Stimulated activated CD4-positive, alpha-beta T cell treated with anti-CD3 and anti-CD28 coated beads, Interleukin-12 subunit alpha, Interleukin-12 subunit beta, amount 100 ng/mL, for 24 hours (primary cell): ENCODE measurements at regions not wholly inside any gene's neighbourhood (a gene's known extent, or its start where the extent isn't known, plus 50 kb on each side); places are given as distances from the start of the nearest gene placed in this dataset.
"Not testable (repeated sequence)": the region's sequence is repeated elsewhere in the genome, so short reads cannot be mapped to it uniquely, and the experiment has no call there.

Experiments used
- DNase-seq, 2 experiments: peaks; one replicate each; pipeline ENCODE4 v3.0.0-alpha.2; 2020; ENCODE audit warnings: low read depth in 2 of 2

- not testable (repeated sequence) for DNase-seq
Measured at GRCh38 chr21:27893619-27894018, 926.7 kb upstream of the ADAMTS5 start.

GRCh38 chr21:27891495-27891894 is 924.6 kb upstream of the ADAMTS5 start:
- not testable (repeated sequence) for DNase-seq

DNA sequence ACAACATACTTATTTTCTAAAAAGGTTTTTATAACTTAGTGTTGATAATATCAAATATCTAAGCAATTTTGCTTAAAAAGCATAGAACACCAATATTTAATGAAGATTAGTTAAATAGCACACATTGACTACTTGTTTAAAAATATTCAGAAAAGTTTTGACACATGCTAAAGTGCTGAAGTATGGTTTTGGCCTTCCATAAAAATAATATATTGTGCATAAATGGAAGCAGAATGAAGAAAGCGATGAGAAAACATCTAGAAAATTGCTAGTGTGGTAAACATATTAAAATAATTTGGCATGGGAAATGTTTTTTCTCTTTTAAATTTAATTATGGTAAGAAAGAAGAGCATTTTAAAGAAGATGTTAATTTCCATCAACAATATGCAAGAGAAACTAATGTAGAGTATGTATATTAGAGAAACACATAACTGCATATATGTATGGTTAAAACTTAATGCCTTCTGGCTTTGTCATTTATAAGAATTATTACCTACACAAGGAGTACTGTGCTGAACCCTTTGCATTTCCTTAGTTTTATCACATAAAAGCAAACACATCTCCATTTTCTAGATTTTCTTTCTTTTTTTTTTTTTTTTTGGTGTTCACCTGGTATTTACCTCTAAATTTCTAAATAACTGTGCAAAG is 921.0 kb upstream of the ADAMTS5 start:
- not testable (repeated sequence) for DNase-seq

DNA sequence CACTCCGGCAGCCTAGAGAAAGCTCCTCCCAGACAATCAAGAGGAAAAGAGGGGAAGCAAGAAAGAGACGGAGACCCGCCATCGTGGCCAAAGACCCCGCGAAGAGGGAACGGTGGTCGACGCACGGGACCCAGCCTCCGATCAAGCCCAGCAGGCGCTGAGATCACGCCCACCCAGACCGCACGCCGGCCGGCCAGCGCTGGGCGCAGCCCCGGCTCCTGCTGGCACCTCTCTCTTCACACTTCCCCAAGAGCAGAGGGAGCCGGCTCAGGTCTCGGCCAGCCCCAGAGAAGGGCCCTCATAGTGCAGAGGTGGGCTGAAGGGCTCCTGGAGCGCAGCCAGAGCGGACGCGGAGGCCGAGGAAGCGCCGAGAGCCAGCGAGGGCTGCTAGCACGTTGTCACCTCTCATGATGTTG is 918.4 kb upstream of the ADAMTS5 start:
- DNase-seq = no peak

GRCh38 chr21:27881331-27881730 is 914.4 kb upstream of the ADAMTS5 start:
- not testable (repeated sequence) for DNase-seq

- not testable (repeated sequence) for DNase-seq
Measured at GRCh38 chr21:27872411-27872810, 905.5 kb upstream of the ADAMTS5 start.

- DNase-seq = not testable (repeated sequence)
Measured at GRCh38 chr21:27870755-27871154, 903.9 kb upstream of the ADAMTS5 start.

DNA sequence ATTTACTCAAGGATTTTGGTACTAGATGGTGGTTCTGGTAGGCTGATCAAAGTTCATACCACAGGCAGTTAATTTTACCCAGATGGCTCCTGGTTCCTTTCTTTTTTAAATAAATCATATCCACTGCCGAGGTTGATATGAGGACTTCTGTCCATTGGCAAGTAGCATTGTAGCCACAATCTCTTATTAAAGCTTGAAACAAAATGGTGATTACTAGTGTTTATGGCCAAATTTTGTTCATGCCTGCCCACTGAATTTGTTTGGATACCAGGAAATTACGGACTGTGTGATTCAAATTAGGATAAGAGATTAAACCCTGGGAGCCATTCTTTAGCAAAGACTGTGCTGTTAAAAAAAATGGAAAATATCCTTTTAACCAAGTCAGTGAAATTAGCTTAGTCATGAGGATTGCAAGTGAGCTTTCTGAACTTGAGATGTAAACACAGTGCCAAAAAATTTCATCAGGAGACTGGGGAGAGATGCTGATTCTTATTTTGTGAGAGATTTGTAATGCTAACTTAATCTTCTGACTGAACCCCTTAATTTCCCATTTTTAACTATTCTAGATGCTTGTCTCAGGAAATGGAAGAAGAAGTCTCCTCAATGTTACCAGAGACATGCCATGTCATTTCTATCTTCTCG is 893.5 kb upstream of the ADAMTS5 start:
- DNase-seq = not testable (repeated sequence)

DNA sequence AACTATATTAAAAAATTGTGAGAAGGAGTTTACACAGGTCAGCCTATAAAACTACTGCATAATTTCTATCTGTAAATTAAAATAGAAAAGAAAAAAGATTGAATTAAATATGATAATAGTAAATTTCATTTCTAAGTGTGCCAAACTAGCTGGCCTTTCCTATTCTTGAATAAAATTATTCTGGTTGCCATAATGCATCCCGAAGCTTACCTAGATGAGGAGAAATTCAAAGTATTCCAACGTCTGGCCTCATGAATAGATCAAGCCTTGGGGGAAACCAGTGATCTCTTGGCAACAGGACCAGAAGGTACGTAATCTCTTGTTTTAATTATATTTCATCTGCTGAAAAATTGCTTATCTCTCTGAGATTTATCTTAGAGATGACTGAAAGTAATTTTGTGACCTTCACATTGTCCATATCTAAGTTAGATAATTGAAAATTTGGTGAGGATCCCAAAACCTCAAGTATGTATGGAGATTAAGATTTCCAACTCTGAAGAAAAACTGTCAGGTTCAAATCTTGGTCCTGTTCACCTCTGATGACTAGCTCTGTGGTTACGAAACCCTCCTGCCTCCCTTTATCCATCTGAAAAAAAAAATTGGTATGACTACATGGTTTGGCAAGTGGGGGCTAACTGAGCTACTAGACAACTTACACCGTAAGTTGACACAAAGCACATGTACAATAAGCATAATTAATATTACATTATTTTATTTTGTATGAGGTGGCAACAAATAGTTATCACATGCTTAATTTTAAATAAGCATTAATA is 891.4 kb upstream of the ADAMTS5 start:
- DNase-seq = not testable (repeated sequence)

DNA sequence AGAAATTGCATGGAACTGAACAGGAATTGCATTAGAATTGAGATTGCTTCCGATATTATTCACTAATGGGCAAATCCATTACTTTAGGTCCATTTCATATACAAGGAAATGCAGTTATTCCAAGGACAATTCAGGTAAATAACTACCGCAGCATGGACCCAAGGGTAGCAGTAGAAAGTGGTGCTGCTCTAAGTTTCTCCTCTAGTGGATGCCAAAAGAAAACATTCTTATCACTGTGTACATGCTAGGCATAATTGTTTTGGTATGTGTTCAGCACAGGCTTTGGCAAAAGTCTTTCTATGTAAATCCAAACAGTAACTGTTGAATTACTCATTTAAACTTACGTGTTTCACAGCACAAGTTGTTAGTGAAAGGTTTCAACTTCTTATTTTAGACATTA is 890.1 kb upstream of the ADAMTS5 start:
- not testable (repeated sequence) for DNase-seq

- no peak for DNase-seq
Measured at GRCh38 chr21:27841084-27841672, 874.3 kb upstream of the ADAMTS5 start.

GRCh38 chr21:27840262-27840661 is 873.4 kb upstream of the ADAMTS5 start:
- no peak for DNase-seq

GRCh38 chr21:27839512-27840115 is 872.7 kb upstream of the ADAMTS5 start:
- no peak for DNase-seq

GRCh38 chr21:27838573-27838972 is 871.7 kb upstream of the ADAMTS5 start:
- no peak for DNase-seq

DNA sequence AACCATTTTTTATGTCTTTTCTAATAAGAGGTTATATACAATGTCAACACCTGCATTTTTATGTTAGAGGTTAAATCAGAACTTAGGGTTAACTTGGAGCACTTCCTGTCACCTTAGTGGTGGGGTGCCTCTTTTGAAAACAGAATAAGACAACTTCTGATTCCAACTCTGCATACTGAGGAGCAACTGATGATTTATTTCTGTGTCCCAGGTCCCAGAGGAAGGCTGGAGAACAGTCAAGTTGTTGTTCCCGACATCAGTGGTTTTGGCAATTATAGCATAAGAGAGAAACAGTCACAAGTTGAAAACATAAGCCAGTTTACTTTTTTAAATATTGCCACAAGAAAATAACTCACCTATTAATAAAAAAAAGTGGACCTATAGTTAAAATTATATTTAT is 871.0 kb upstream of the ADAMTS5 start:
- no peak for DNase-seq

DNA sequence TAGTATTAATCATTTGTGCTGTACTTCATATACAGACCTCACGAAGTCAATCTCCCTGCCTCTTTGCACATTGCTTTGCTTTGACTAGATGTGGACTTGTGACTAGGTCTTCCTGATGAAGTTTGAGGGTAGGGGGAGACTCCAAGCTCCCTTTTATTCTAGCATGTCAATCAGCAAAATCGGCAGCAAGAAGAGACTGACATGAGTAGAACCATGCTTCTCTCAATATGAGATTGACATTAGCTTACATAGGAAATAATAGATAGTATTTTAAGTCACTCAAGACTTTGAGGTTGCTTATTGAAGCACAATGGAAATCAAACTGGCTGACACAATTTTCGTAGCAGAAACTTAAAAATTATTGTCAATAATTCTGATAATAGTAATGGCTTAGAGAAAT is 866.4 kb upstream of the ADAMTS5 start:
- no peak for DNase-seq

DNA sequence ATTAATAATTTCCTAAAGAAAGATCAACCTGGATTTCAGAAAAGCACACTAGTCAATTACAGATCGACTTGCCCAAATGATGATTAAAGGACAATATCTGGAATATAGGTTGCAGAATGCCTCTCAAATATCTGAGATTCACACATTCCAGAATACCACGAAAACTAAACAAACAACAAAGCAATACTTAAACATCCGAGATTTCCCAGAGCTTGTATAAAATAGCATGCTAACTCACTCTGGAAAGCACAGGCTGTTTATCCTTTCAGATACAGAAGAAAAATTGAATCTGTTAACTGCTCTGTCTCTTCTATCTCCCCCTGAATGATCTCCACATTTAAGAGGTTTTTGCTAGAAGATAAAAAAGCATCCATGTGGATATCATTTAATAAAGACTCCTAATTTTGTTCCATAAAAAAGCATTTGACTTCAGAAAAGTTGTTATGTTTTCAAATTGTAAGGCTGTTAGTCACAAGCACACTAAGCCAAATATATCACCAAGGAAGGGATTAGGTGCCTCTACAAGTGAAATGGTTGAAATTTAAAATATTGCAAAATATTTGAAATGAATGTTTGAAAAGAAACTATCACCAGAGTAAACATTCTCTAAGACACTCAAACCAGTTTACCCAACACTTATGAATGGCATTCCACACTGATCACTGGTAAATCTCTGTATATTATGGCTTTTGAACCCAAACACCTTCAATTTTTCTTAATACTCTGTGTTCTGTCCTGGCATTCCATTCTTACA is 865.1 kb upstream of the ADAMTS5 start:
- DNase-seq = no peak

DNA sequence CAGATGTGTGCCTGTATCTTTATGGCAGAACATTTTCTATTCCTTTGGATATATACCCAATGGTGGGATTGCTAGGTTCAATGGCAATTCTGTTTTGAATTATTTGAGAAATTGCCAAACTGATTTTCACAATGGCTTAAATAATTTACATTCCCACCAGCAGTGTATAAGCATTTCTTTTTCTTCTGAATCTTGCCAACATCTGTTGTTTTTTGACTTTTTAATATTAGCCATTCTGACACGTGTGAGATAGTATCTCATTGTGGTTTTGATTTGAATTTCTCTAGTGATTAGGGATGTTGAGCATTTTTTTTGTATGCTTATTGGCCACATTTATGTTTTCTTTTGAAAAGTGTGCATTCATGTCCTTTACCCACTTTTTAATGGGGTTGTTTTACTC is 864.3 kb upstream of the ADAMTS5 start:
- no peak for DNase-seq

DNA sequence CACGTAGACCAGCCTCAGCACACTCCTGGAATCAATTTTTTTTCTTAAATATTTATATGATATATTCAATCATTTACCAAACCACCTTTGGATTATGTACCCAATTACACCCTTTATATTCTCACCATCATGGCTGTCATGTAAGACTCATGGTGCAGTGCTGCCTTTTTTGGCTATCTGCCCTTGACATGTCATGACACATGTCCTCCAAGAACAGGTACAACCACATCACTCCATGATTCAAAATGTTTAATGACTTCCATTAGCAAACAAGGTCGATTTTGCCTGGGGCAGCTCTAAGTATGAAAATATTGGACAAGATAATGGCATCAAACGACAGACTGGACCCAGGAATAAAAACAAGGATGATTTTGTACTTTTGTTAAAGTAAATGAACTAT is 861.1 kb upstream of the ADAMTS5 start:
- no peak for DNase-seq

- no peak for DNase-seq
Measured at GRCh38 chr21:27825035-27825434, 858.1 kb upstream of the ADAMTS5 start.

- DNase-seq = no peak
Measured at GRCh38 chr21:27823652-27824201, 856.8 kb upstream of the ADAMTS5 start.
